GM21576 (cell line): ENCODE measurements at regions not wholly inside any gene's neighbourhood (a gene's known extent, or its start where the extent isn't known, plus 50 kb on each side); places are given as distances from the start of the nearest gene placed in this dataset.

Experiments used
- ATAC-seq: cut with Tn5 transposase; IDR thresholded peaks from one replicate; pipeline ENCODE4 v1.9.1; 2021; ENCODE audit warnings: mild to moderate bottlenecking, moderate library complexity; ENCODE audit not compliant: unreplicated experiment

DNA sequence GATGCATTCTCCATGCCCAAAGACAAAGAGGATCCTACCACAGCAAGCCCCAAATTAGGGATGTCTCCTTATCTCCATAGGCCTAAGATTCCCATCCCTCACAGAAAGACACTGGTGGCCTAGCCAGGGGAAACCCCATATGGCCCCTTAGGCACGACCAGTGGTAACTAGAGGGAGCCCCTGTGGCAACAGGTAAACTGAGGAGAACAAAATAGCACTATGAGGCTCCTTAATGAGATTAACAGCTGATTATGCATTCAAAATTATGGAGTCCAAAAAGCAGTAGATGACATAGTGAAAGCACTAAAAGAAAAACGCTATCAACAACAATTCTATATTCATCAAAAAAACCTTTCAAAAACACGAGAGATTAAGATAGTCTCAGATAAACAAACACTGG is 234.0 kb downstream of the DIRAS2 start:
- ATAC-seq, result no peak

- no peak for ATAC-seq
Measured at GRCh38 chr9:90419221-90419851, 223.3 kb downstream of the DIRAS2 start.

GRCh38 chr9:90420211-90420610 is 222.4 kb downstream of the DIRAS2 start:
- no peak for ATAC-seq

GRCh38 chr9:90420768-90421513 is 221.7 kb downstream of the DIRAS2 start:
- no peak for ATAC-seq

GRCh38 chr9:90421786-90422185 is 220.8 kb downstream of the DIRAS2 start:
- no peak for ATAC-seq

GRCh38 chr9:90423661-90424193 is 218.9 kb downstream of the DIRAS2 start:
- ATAC-seq, result no peak

DNA sequence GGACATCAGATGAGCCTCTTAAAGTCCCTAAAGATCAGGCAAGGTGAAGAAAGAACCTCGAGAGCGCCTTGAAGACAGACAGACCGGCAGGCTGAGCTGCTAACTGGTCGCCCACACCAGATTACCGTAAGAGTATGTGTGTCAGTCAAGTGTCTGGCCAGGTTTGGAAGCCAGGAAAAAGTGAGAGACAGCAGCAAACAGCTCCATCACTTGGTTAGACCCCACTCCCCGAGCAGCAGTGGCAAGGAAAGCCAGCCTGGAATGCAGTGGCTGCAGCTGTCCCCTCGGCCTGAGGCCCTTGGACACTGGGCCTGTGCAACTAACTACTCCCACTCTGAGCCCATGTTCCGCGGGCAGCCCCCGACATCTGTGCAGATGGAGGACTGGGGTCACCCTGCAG is 214.1 kb downstream of the DIRAS2 start:
- ATAC-seq, result no peak

- ATAC-seq, result no peak
Measured at GRCh38 chr9:90432951-90433350, 209.7 kb downstream of the DIRAS2 start.

GRCh38 chr9:90433398-90433941 is 209.2 kb downstream of the DIRAS2 start:
- no peak for ATAC-seq

DNA sequence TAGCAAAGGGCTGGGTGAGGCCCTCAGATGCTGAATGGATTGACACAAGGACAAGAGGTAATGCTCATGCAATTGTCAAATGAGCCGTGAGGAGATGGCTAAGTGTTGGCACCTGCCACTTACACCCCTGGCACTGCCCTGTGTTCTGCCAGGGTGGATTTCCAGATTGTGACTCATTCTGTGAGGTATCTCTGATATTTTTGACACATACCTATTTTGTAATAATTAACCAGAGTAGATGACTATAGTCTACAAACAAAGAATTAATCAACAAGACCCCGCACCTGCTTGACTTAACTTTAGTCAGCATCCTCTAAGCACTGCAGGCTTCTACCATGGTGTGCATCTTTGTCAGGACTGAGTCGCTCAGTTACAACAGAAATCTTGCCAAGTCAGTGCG is 200.8 kb downstream of the DIRAS2 start:
- no peak for ATAC-seq

DNA sequence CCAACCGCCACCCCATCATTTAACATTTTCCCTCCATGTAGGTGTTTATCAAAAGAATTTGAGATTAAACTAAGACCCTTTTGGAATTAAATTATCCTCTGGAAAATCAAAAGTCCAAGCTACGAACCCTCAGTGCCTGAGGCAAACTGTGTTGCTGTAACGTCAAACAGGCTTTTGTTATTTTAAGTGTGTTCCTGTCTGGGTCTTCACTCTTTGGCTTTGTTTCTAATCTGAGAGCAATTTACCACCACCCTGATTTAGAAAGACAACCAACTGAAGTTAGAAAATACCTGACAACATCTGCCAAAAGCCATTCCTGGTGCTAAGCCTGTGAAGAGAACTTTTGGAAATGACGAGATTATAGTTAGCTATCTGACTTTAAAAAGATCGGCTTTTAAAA is 199.9 kb downstream of the DIRAS2 start:
- ATAC-seq, result no peak

GRCh38 chr9:90444609-90445204 is 197.9 kb downstream of the DIRAS2 start:
- ATAC-seq, result no peak

DNA sequence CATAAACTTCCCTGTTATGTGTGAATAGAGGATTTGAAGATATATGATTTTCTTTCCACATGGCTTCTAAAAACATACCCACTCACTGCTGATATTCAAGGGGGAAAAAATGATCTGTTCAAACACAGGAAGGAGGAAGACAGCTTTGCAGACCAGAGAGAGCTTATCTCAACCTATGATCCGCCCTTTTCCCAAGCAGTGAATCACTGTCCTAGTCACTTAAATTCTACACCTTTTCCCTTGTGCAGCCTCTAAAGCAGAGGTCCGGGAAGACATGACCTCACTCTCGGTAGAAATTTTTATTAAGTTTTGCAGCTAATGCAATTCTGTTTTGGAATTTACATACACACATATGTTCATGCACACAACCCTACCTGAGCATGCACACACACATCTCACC is 197.2 kb downstream of the DIRAS2 start:
- ATAC-seq, result no peak

DNA sequence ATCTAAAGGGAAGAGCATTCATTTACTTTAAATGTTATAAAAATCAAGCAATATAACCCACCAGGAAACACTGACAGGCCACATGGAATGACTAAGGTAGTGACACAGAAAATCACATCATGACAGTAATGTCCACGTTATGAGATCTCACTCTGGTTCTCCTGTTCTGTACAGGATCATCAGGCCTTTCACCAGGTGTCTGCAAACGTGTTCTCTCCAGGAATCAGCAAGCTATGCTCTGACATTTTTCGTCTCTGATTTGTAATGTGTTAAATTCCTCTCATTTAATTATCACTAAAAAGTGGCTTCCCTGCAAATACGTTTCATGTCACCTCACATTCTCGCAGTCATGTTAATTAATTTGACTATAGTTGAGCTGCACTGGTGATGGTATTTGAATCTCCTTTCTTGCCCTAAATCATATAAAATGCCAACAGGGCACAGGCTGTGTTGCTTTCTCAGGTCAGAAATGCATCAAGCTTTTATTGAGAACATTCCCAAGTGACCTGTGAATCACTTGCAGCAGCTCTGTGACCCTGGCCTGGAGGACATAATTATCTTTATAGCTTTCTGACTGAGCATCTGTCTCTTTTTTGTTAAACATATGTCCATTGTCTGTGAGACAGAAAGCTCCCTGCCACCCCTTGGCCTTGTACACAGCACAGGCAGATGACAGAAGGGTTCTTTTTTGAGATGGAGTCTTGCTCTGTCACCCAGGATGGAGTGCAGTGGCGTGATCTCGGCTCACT is 196.2 kb downstream of the DIRAS2 start:
- ATAC-seq, result no peak

- no peak for ATAC-seq
Measured at GRCh38 chr9:90447773-90448172, 194.9 kb downstream of the DIRAS2 start.

DNA sequence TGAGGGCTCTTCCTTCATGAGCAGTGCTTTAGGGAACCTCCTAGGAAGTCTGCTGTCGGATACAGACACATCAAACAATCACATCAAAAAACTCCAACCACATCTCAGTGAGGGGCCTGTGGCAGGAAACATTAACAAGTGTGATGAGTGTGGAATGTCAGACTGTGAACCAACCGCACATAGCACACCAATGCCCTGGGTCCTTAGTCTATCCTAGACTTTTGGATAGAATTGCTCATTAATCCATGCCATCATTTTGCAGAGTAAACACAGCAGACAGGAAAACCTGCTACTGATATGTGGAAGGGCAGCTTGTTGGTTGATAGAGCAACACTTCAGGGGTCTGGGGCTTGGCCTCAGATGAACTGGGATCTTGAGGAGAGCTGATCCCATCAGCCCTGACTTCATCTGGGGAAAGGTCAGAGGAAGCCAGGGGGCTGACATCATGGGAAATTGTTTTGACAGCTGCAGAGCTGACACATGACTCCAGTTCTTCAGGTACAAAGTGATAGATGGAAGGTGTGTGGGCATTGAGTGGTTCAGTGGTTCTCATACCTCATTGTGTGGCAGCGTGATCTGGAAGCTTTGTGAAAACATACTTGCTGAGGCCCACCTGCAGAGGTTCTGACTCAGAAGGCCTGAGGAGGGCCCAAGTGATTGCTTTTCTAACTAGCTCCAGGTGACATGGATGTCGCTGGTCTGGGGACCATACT is 193.3 kb downstream of the DIRAS2 start:
- ATAC-seq, result no peak

DNA sequence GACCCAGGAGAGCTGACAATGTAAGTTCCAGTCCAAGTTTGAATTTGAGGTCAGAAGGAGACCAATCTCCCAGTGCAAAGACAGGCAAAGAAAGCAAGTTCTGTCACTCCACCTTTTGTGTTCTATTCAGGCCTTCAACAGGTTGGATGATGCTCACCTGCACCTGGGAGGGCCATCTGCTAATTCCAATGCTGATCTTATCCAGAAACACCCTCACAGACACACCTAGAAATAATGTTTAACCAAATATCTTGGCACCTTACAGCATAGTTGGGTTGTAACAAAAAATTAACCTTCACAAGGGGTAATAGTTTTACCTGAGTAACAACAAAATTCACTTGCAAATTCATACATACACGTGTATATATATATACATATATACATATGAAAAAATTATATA is 190.8 kb downstream of the DIRAS2 start:
- ATAC-seq, result no peak

- no peak for ATAC-seq
Measured at GRCh38 chr9:90455316-90455715, 187.3 kb downstream of the DIRAS2 start.

- ATAC-seq, result no peak
Measured at GRCh38 chr9:90457386-90458190, 185.0 kb downstream of the DIRAS2 start.

DNA sequence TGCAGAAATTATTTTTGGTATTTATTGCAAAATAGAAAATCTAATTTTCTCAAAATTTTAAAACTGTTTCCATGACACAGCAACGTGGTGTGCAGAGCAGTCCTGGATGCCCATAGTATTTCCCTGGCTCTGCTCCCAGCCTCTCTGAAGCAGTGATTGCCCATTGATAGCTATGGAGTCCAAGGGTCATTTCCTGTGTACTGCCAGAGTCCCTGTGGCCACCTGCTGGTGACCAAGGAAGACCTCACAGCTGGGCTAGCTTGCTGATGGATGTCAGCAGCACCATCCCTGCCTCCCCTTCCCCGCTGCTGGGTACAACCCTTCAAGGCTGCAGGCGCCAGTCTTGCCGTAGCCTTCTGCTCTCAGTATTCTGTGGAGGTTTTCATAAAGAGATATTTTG is 184.1 kb downstream of the DIRAS2 start:
- no peak for ATAC-seq
